Stimulated activated effector memory CD8-positive, alpha-beta T cell treated with anti-CD3 and anti-CD28 coated beads, Interleukin-12 subunit alpha, Interleukin-12 subunit beta, amount 100 ng/mL, for 72 hours (primary cell): ENCODE measurements at regions not wholly inside any gene's neighbourhood (a gene's known extent, or its start where the extent isn't known, plus 50 kb on each side); places are given as distances from the start of the nearest gene placed in this dataset.
"Not testable (repeated sequence)": the region's sequence is repeated elsewhere in the genome, so short reads cannot be mapped to it uniquely, and the experiment has no call there.

Source experiments
- ATAC-seq: fragments of 150-1000 bp; cut with Tn5 transposase; 2 replicates; pipeline ENCODE4 v1.10.0; 2021
- DNase-seq, 2 donors: peaks; one replicate each; pipeline ENCODE4 v3.0.0; 2021 to 2022; ENCODE audit warnings: low spot score in 2 of 2
- H3K27ac Mint-ChIP-seq: one replicate; pipeline ENCODE4 v1.8.0; 2022; ENCODE audit warnings: mild to moderate bottlenecking, mixed read lengths
- H3K36me3 Mint-ChIP-seq: one replicate; pipeline ENCODE4 v1.8.0; 2022; ENCODE audit warnings: mild to moderate bottlenecking, mixed read lengths
- H3K4me1 Mint-ChIP-seq: one replicate; pipeline ENCODE4 v1.8.0; 2022; ENCODE audit warnings: mixed read lengths
- H3K4me3 Mint-ChIP-seq: one replicate; pipeline ENCODE4 v1.8.0; 2022; ENCODE audit warnings: mild to moderate bottlenecking, mixed read lengths
- H3K9me3 Mint-ChIP-seq: one replicate; pipeline ENCODE4 v1.8.0; 2022; ENCODE audit warnings: mixed read lengths

DNA sequence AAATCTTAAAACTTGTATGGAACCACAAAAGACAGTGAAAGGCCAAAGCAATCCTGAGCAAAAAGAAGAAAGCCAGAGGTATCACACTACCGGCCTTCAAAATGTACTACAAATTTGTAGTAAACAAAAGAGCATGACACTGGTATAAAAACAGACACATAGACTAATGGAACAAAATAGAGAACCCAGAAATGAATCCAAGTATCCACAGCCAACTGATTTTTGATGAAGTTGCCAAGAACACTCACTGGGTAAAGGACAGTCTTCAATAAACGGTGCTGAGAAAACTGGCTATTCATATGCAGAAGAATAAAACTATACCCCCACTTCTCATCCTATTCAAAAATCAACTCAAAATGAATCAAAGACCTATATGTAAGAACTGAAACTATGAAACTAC, 390.1 kb downstream of the PRELID2 start:
- Mint-ChIP-seq H3K4me1 (no peaks in the 10 kb centered on the region), H3K4me3 (no peak overlapping the region), H3K27ac (no peak overlapping the region), H3K36me3 (no peaks in the 10 kb centered on the region), H3K9me3 (peaks cover 18% of the 10 kb centered on the region)
- DNase-seq, result no peak
- no peak for ATAC-seq

DNA sequence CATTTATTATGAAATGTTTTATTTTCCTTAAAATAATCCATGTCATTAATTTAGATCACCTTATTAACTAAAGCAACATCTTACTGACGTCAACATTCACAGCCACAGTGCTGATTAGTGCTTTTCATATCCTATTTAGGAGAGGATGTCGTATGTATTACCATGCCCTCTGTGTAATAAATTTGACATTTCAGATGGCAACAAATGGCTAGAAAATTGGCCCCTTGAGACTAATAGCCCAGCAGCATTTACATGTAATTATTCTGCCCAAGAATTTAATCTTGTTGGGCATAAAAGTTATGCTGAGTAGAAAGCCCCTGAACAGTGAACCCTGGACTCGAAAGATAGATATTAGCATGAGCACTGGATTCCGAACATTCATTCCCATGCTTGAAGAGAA, 391.2 kb downstream of the PRELID2 start:
- H3K4me1 Mint-ChIP-seq, result no peaks in the 10 kb centered on the region
- H3K27ac Mint-ChIP-seq, result no peak overlapping the region
- DNase-seq, result no peak
- no peak overlapping the region for H3K4me3 Mint-ChIP-seq
- H3K36me3 Mint-ChIP-seq, result no peaks in the 10 kb centered on the region
- H3K9me3 Mint-ChIP-seq, result peaks cover 18% of the 10 kb centered on the region
- no peak for ATAC-seq

DNA sequence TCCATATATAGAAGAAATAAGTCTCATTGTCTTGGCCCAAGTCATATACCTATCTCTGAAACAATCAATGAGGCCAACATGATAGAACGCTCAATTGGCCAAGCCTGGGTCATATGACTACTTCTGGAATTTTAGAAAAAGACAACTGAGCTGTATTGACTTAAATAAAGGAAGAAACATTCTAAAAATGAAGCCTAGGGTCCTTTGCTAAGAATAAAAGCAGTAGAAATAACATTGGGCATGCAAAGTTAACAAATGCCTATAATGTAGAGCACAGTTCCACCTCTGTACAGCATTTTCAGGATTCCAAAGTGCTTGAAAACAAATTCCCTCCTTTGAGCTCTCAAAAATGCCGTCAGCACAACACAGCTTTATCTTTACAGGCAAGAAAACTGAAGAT, 391.8 kb downstream of the PRELID2 start:
- ATAC-seq, result no peak
- Mint-ChIP-seq H3K27ac (no peak overlapping the region), H3K9me3 (peaks cover 18% of the 10 kb centered on the region), H3K36me3 (no peaks in the 10 kb centered on the region), H3K4me1 (no peaks in the 10 kb centered on the region), H3K4me3 (no peak overlapping the region)
- DNase-seq, result no peak

DNA sequence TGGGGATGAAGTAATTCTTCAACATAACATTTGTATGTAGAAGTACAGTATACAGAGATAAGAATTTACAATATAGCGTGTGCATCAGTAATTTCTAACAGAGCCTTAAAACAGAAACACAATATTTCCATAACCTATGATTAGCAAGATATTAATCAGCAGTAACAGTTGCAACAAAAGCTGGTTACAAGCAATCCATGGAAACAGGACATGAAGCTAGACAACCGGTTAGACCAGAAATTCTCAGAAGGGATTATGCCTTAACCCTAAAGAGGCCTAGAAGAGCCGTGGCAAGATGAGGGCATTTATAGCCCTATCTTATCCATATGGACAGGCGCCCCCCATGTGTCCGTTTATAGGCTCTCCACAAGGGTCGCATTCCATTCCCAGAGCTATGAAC, 392.5 kb downstream of the PRELID2 start:
- H3K9me3 Mint-ChIP-seq, result peaks cover 18% of the 10 kb centered on the region
- not testable (repeated sequence) for H3K27ac Mint-ChIP-seq, H3K36me3 Mint-ChIP-seq, DNase-seq, H3K4me3 Mint-ChIP-seq, ATAC-seq, H3K4me1 Mint-ChIP-seq

DNA sequence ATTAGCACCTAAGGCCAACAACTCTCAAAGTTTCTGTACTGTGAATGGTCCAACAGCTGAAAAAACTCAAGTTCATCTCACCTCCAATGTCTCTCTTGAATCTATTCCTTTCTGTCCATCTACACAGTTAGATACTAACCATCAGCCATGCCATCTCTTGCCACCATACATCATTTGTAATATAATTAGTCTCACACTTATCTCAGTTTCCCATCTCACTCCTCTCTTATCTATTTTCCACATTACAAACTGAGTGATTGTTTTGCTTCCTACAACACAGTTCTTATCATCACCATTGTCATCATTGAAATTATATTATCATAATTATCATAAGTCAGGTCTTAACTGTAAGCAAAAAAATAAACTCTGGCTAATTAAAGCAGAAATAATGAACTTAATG, 393.9 kb downstream of the PRELID2 start:
- ATAC-seq, result no peak
- Mint-ChIP-seq H3K27ac (no peak overlapping the region), H3K4me1 (no peaks in the 10 kb centered on the region), H3K36me3 (no peaks in the 10 kb centered on the region), H3K4me3 (no peak overlapping the region), H3K9me3 (peaks cover 21% of the 10 kb centered on the region)
- no peak for DNase-seq

DNA sequence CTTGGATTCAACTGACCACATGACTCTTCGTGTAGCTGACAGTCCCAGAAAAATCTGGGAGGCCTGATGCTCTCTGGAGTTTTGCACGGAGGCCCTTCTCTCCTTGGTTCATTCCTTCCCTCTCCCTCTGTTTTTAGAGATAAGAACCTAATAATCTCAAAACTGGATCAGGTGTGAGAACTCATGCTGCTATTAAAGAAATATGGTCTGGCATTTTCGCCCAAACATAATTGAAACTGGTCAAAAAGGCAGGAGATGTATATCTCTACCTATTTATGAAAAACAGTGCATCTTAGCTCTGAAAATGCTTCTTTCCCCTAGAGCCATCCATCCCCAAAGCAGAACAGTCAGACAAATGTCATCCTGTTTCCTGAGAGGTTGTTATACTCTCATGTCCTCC, 397.5 kb downstream of the PRELID2 start:
- no peak for DNase-seq
- no peaks in the 10 kb centered on the region for H3K36me3 Mint-ChIP-seq
- H3K4me3 Mint-ChIP-seq, result no peak overlapping the region
- H3K4me1 Mint-ChIP-seq, result no peaks in the 10 kb centered on the region
- H3K27ac Mint-ChIP-seq, result no peak overlapping the region
- peaks cover 22% of the 10 kb centered on the region for H3K9me3 Mint-ChIP-seq
- ATAC-seq, result no peak

DNA sequence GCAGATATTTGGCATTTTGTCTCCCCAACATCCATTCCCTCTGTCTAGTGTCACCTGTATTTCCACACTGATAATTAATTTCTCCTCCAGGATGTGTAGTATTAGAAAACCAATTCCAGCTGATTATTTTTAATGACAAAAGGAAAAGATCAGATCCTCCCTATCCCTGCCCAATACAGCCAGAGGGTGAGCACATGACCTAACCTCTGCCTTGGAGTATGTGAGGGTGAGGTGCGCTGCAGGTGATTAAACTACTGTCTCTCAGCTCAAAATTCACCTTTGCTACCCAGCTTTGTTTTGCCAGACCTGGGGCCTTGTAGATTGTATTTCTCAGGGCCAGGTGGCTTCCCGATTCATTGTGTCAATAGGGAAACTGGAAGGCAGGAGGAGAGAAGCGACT, 402.1 kb downstream of the PRELID2 start:
- no peaks in the 10 kb centered on the region for H3K36me3 Mint-ChIP-seq
- no peak for DNase-seq
- no peak overlapping the region for H3K27ac Mint-ChIP-seq
- H3K4me1 Mint-ChIP-seq, result no peaks in the 10 kb centered on the region
- H3K4me3 Mint-ChIP-seq, result no peak overlapping the region
- ATAC-seq, result no peak
- H3K9me3 Mint-ChIP-seq, result peaks cover 25% of the 10 kb centered on the region

DNA sequence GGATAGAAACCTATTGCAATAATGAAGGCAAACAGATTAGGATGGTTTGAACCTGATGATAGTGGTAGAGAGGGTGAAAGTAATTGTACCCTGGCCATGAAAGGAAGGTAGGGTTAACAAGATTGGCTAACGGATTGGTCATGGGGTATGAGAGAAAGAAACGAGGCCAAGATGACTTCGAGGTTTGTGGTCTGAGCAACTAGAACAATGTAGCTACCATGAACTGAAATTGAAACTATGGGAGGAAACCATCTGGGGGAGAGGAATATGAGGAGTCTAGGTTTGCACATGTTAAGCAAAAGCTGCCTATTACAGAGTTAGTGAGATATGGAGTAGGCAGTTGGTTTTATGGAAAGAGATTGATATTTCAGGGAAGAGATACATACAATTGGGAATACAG, 406.0 kb downstream of the PRELID2 start:
- peaks cover 21% of the 10 kb centered on the region for H3K9me3 Mint-ChIP-seq
- H3K4me3 Mint-ChIP-seq, result no peak overlapping the region
- ATAC-seq (no peak), DNase-seq (no peak)
- H3K36me3 Mint-ChIP-seq, result no peaks in the 10 kb centered on the region
- H3K27ac Mint-ChIP-seq, result no peak overlapping the region
- no peaks in the 10 kb centered on the region for H3K4me1 Mint-ChIP-seq

DNA sequence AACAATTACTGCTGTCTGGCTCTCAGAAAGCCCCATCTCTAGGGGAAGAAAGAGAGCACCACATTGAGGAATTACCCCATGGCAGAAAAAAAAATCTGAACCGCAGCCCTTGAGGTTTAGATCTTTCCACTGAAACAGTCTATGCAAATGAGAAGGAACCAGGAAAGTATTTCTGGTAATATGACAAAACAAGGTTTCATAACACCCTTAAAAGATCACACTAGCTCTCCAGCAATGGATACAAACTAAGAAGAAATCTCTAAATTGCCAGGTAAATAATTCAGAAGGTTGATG, 427.1 kb downstream of the PRELID2 start:
- Mint-ChIP-seq H3K27ac (no peak overlapping the region), H3K36me3 (no peaks in the 10 kb centered on the region), H3K4me3 (no peak overlapping the region), H3K9me3 (peaks cover 29% of the 10 kb centered on the region), H3K4me1 (no peaks in the 10 kb centered on the region)
- no peak for DNase-seq
- ATAC-seq, result no peak

DNA sequence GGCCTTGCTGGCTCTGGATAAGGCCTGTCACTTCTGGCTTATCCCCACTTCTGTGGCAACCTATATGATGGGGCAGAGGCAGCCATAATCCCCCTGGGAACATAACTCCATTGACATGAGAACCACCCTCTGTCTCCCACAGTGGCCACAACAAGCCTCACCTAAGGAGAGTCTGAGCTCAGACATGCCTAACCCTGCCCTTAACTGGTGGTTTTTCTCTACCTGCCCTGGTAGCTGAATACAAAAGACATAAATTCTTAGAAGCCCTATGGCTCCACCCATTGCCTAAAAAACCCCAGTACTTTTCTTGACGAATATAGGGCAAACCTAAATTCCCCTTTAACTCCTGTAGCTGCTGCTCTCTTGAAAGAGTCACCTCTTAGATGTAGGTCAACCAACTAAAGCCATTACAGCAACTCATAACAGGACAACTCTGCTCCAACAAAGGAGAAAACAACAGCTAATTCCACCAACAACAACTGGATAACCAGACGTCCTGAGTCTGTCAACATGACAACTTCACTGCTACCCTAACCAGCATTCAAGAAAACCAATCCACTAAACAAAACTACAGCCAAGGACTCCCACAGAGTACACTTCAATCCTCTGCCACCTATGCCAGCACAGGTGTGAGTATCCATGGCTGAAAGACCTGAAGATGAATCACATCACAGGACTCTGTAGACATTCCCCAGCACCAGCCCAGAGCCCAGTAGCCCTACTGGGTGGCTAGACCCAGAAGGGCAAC, 427.7 kb downstream of the PRELID2 start:
- Mint-ChIP-seq H3K4me1 (no peaks in the 10 kb centered on the region), H3K27ac (no peak overlapping the region), H3K4me3 (no peak overlapping the region), H3K36me3 (no peaks in the 10 kb centered on the region), H3K9me3 (peaks cover 27% of the 10 kb centered on the region)
- DNase-seq, result no peak
- no peak for ATAC-seq

DNA sequence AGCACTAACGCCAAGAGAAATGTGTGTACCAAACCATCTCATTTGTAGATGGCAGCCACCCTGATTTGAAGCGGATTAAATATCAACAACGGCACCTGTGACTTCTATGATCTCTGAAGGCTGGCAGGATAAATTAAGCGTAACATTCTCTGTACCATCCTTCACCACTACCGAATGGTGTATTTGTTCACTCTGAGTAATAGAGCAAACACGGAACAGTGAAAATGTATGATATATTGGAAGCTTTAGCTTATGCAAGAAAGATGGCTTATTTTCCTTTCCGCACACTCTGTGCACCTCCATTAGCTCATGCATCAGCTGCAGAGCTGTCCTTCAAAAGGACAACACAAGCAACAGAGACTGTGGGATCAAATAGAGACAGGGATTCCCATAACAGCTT, 431.1 kb downstream of the PRELID2 start:
- H3K9me3 Mint-ChIP-seq, result peaks cover 20% of the 10 kb centered on the region
- ATAC-seq (no peak), DNase-seq (no peak)
- H3K36me3 Mint-ChIP-seq, result no peaks in the 10 kb centered on the region
- no peaks in the 10 kb centered on the region for H3K4me1 Mint-ChIP-seq
- no peak overlapping the region for H3K4me3 Mint-ChIP-seq
- H3K27ac Mint-ChIP-seq, result no peak overlapping the region

DNA sequence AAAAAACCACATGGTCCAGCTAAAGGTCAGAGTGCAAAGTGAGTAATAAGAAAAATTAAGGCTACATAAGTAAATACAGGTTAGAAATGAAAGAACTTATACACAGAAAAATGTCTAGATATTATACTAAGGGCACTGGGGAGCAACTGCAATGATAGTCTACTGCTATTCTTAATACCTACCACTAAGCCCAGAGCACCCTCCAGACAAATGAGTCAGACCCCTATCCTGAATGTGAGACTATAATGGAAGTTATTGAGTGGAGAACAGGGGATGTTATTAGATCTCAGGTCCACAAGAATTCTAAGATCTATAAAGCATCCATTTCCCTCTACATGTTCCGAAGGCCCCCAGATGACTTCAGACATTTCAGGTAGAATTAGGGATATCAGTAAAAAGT, 438.3 kb downstream of the PRELID2 start:
- H3K36me3 Mint-ChIP-seq, result no peaks in the 10 kb centered on the region
- no peak for DNase-seq
- no peaks in the 10 kb centered on the region for H3K4me1 Mint-ChIP-seq
- H3K27ac Mint-ChIP-seq, result no peak overlapping the region
- no peak overlapping the region for H3K4me3 Mint-ChIP-seq
- H3K9me3 Mint-ChIP-seq, result peaks cover 23% of the 10 kb centered on the region
- no peak for ATAC-seq

DNA sequence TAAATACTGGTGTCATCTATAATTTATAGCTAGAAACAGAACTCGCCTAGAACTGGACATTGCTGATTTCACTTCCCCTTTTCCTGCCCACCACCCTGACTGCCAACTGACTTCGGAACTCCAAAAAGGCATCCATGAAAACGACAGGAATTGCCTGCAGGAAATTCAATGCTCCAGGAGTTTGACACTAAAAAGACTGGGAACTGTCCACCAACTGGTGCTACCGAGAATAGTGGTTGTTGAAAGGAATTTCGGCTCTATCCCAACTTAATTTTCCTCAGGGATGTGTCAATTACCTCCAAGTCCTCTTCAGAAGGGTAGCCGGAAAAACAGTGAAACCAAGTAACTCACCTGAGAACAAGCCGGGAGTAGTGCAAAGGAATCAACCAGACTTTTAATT, 440.0 kb downstream of the PRELID2 start:
- not testable (repeated sequence) for DNase-seq, H3K27ac Mint-ChIP-seq, H3K4me1 Mint-ChIP-seq, ATAC-seq, H3K4me3 Mint-ChIP-seq, H3K36me3 Mint-ChIP-seq
- H3K9me3 Mint-ChIP-seq, result peaks cover 27% of the 10 kb centered on the region

DNA sequence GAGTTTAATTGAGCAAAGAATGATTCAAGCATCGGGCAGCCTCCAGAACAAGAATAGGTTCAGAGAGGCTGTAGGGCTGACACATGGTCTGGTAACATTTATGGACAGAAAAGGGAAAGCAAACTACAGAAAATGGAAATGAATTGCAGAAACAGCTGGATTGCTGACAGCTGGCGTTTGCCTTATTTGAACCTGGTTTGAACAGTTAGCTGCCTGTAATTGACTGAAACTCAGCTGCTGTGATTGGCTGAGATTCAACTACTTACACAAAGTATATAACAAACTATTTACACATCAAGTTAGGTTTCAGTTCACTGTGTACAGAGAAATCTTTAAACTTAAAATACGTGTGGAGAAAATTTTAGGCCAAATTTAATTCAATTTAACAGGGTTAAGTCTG, 441.7 kb downstream of the PRELID2 start:
- no peak overlapping the region for H3K4me3 Mint-ChIP-seq

DNA sequence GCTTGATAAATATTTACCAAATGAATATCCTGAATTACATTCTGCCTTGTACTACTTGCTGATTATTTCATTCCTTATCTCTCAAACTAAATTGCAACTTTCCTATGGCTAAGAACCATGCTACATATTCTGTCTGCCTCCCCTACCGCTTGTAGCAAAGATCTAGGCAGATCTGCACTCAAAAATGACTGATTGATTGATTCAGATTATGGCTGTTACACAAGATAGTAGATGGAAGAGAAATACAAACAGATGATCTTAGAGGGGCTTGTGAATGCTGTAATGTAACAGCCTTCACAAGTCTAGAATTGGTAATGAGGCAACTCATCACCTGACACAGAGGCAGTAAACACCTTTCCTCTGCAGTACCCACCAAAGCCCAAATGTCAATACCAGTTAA, 446.1 kb downstream of the PRELID2 start:
- no peaks in the 10 kb centered on the region for H3K4me1 Mint-ChIP-seq
- no peak overlapping the region for H3K4me3 Mint-ChIP-seq
- H3K9me3 Mint-ChIP-seq, result peaks cover 27% of the 10 kb centered on the region
- no peak for ATAC-seq
- no peak overlapping the region for H3K27ac Mint-ChIP-seq
- no peak for DNase-seq
- H3K36me3 Mint-ChIP-seq, result no peaks in the 10 kb centered on the region

More for the DNA sequence above, 441.7 kb downstream of the PRELID2 start:
- Mint-ChIP-seq H3K27ac (no peak overlapping the region), H3K9me3 (peaks cover 34% of the 10 kb centered on the region), H3K36me3 (no peaks in the 10 kb centered on the region), H3K4me1 (no peaks in the 10 kb centered on the region)
- DNase-seq (no peak), ATAC-seq (no peak)

DNA sequence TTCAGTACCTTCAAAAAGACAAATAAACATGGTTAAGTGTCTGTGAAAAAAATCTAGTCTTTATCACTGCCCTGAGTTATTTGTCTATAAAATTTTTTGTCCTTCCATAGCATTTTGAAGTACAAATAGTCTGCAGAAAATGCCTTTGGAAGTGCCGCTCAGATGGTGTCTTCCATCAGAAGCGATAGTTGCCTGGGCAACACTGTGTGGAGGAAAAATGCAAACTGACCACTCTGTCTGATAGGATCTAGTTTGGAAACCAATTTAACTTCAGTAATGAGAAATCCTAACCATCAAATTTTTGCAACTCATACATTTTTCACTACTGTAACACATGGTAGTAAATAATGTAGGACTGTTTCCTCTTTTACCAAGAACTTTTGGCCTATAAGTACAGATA, 449.9 kb downstream of the PRELID2 start:
- no peak overlapping the region for H3K27ac Mint-ChIP-seq
- H3K4me1 Mint-ChIP-seq, result no peaks in the 10 kb centered on the region
- DNase-seq (no peak), ATAC-seq (no peak)
- no peak overlapping the region for H3K4me3 Mint-ChIP-seq
- no peaks in the 10 kb centered on the region for H3K36me3 Mint-ChIP-seq
- H3K9me3 Mint-ChIP-seq, result peaks cover 11% of the 10 kb centered on the region

DNA sequence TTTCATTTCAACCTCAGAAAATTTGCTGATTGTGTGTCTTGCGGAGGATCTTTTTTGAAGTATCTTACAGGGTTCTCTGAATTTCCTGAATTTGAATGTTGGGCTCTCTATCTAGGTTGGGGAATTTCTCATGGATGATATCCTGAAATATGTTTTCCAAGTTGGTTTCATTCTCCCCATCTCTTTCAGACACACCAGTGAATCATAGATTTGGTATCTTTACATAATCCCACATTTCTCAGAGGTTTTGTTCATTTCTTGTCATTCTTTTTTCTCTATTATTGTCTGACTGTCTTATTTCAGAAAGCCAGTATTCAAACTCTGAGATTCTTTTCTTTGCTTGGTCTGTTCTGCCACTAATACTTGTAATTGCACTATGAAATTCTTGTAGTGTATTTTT, 456.9 kb downstream of the PRELID2 start:
- no peaks in the 10 kb centered on the region for H3K4me1 Mint-ChIP-seq
- no peak for DNase-seq
- no peak overlapping the region for H3K4me3 Mint-ChIP-seq
- H3K36me3 Mint-ChIP-seq, result no peaks in the 10 kb centered on the region
- H3K9me3 Mint-ChIP-seq, result peaks cover 28% of the 10 kb centered on the region
- no peak overlapping the region for H3K27ac Mint-ChIP-seq
- ATAC-seq, result no peak
